HEK293 (cell line): ENCODE measurements at regions not wholly inside any gene's neighbourhood (a gene's known extent, or its start where the extent isn't known, plus 50 kb on each side); places are given as distances from the start of the nearest gene placed in this dataset.

Experiments used
- CTCF ChIA-PET: fragments of 350-600 bp; formaldehyde crosslinking; extraction: SDS; loops from one replicate; lab custom pipeline; 2021; ENCODE audit warnings: antibody characterized with exemption; lab: Yijun Ruan, JAX
- POLR2A ChIA-PET: fragments of 300-600 bp; formaldehyde crosslinking; extraction: SDS; loops from one replicate; lab custom pipeline; 2020; ENCODE audit warnings: antibody characterized with exemption, inconsistent platforms; lab: Yijun Ruan, JAX
- H3K27ac ChIP-seq: fragments of 200-500 bp; sonication (Bioruptor generic); 2 replicates; pipeline ENCODE4 v1.5.1; 2014; ENCODE audit warnings: low read depth, low read length, control low read depth, inconsistent platforms; ENCODE audit errors: extremely low read depth
- H3K36me3 ChIP-seq, 2 experiments: fragments of 200-500 bp in 1 of 2; sonication (Bioruptor generic) in 1 of 2; 1 replicate in 1 of 2; 2 replicates in 1 of 2; pipeline ENCODE4 v1.5.1; 2014 to 2017; ENCODE audit warnings: inconsistent platforms in 2 of 2, low read length in 2 of 2; ENCODE audit not compliant: control insufficient read depth in 2 of 2, insufficient read depth in 1 of 2
- H3K4me1 ChIP-seq: fragments of 200-500 bp; sonication (Bioruptor generic); 2 replicates; pipeline ENCODE4 v1.5.1; 2014; ENCODE audit warnings: mild to moderate bottlenecking, low read length, inconsistent platforms; ENCODE audit not compliant: control insufficient read depth, insufficient read depth
- H3K4me3 ChIP-seq: 2 replicates; pipeline ENCODE4 v1.5.1; 2011; ENCODE audit warnings: low read depth, mild to moderate bottlenecking, control low read depth, low read length, moderate library complexity
- H3K9me3 ChIP-seq: fragments of 200-500 bp; sonication (Bioruptor generic); 2 replicates; pipeline ENCODE4 v1.5.1; 2014; ENCODE audit warnings: low read depth, low read length, inconsistent platforms; ENCODE audit not compliant: control insufficient read depth, insufficient read depth
- FEZF1 ChIP-seq: fragments of 450-650 bp; formaldehyde crosslinking; IDR thresholded peaks from 2 replicates; pipeline ENCODE4 v1.5.1; 2016; ENCODE audit warnings: missing biosample characterization, missing genetic modification characterization
- PRDM2 ChIP-seq: fragments of 450-650 bp; formaldehyde crosslinking; IDR thresholded peaks from 2 replicates; pipeline ENCODE4 v1.5.1; 2016; ENCODE audit warnings: missing biosample characterization, missing genetic modification characterization, borderline replicate concordance
- ZIC2 ChIP-seq: fragments of 450-650 bp; formaldehyde crosslinking; IDR thresholded peaks from 2 replicates; pipeline ENCODE4 v1.5.1; 2016; ENCODE audit warnings: missing biosample characterization, missing genetic modification characterization
- ZNF18 ChIP-seq: fragments of 450-650 bp; formaldehyde crosslinking; IDR thresholded peaks from 2 replicates; pipeline ENCODE4 v1.5.1; 2016; ENCODE audit warnings: missing biosample characterization, missing genetic modification characterization
- ZNF211 ChIP-seq: fragments of 450-650 bp; formaldehyde crosslinking; IDR thresholded peaks from 2 replicates; pipeline ENCODE4 v1.5.1; 2016; ENCODE audit warnings: low read depth, missing biosample characterization, missing genetic modification characterization
- ZNF23 ChIP-seq: fragments of 450-650 bp; formaldehyde crosslinking; IDR thresholded peaks from 2 replicates; pipeline ENCODE4 v1.5.1; 2016; ENCODE audit warnings: missing biosample characterization, missing genetic modification characterization, borderline replicate concordance
- ZNF623 ChIP-seq: fragments of 450-650 bp; formaldehyde crosslinking; IDR thresholded peaks from 2 replicates; pipeline ENCODE4 v1.5.1; 2016; ENCODE audit warnings: missing biosample characterization, missing genetic modification characterization
- ZNF629 ChIP-seq: fragments of 450-650 bp; formaldehyde crosslinking; IDR thresholded peaks from 2 replicates; pipeline ENCODE4 v1.5.1; 2017; ENCODE audit warnings: missing biosample characterization, missing genetic modification characterization
- ZSCAN18 ChIP-seq: fragments of 450-650 bp; formaldehyde crosslinking; IDR thresholded peaks from 2 replicates; pipeline ENCODE4 v1.5.1; 2016; ENCODE audit warnings: missing biosample characterization, missing genetic modification characterization
- ZSCAN23 ChIP-seq: fragments of 450-650 bp; formaldehyde crosslinking; IDR thresholded peaks from 2 replicates; pipeline ENCODE4 v1.5.1; 2016; ENCODE audit warnings: missing biosample characterization, missing genetic modification characterization

- TF ChIP-seq PRDM2 (tag by site-specific recombination), result no peak
- no peak for TF ChIP-seq ZNF623 (tag by site-specific recombination)
These were observed 409.8 kb downstream of the ZNF521 start (continued) for GRCh38 chr18:24942144-24942543.

GRCh38 chr18:24947521-24948305 is 404.3 kb downstream of the ZNF521 start:
- TF ChIP-seq ZSCAN23 (no peak), ZNF18 (tag by site-specific recombination) (no peak), ZNF23 (no peak), ZSCAN18 (tag by site-specific recombination) (no peak)
- ChIA-PET CTCF (interaction anchor here (0.5 to 0.6 kb wide), 2 partner anchors 121 to 711 kb away, joined by 4 to 6 read pairs; no protein-coding TSS in a partner anchor), POLR2A (no interaction called here)
- Histone ChIP-seq H3K9me3 (no peaks in the 10 kb centered on the region), H3K4me1 (no peaks in the 10 kb centered on the region), H3K36me3 (no peaks in the 10 kb centered on the region), H3K4me3 (no peak overlapping the region), H3K27ac (no peak overlapping the region)

GRCh38 chr18:24949908-24950307 is 402.1 kb downstream of the ZNF521 start:
- Histone ChIP-seq H3K36me3 (no peaks in the 10 kb centered on the region), H3K9me3 (no peaks in the 10 kb centered on the region), H3K27ac (no peak overlapping the region), H3K4me1 (no peaks in the 10 kb centered on the region), H3K4me3 (no peak overlapping the region)
- POLR2A ChIA-PET, result no interaction called here
- CTCF ChIA-PET, result no interaction called here
- peak; percentile 61 for TF ChIP-seq ZIC2
- TF ChIP-seq ZNF629 (tag by site-specific recombination), result no peak
- no peak for TF ChIP-seq ZNF211 (tag by site-specific recombination)
- peak; percentile 65 for TF ChIP-seq FEZF1 (tag by site-specific recombination)
